WERI-Rb-1 (cell line): ENCODE measurements at regions not wholly inside any gene's neighbourhood (a gene's known extent, or its start where the extent isn't known, plus 50 kb on each side); places are given as distances from the start of the nearest gene placed in this dataset.
A peak's percentile ranks its signal among the peaks of the same experiment; 100 is the strongest.

ENCODE experiments used
- DNase-seq: peaks from one replicate; pipeline ENCODE4 v3.0.0-alpha.2; 2020
- H3K27ac ChIP-seq: fragments of 250-450 bp; sonication (Bioruptor Pico); 2 replicates; pipeline ENCODE4 v1.5.1; 2020; ENCODE audit warnings: mild to moderate bottlenecking, moderate library complexity
- H3K27me3 ChIP-seq: fragments of 250-450 bp; sonication (Bioruptor Pico); 2 replicates; pipeline ENCODE4 v1.5.1; 2021; ENCODE audit warnings: mild to moderate bottlenecking, low read depth, moderate library complexity; ENCODE audit not compliant: insufficient read depth, severe bottlenecking
- H3K36me3 ChIP-seq: fragments of 250-450 bp; sonication (Bioruptor Pico); 2 replicates; pipeline ENCODE4 v1.5.1; 2020; ENCODE audit warnings: mild to moderate bottlenecking, moderate library complexity
- H3K4me3 ChIP-seq: 2 replicates; pipeline ENCODE4 v1.5.1; 2011; ENCODE audit warnings: low read depth, mild to moderate bottlenecking, control low read depth, low read length
- H3K9me3 ChIP-seq: fragments of 250-450 bp; sonication (Bioruptor Pico); 2 replicates; pipeline ENCODE4 v1.5.1; 2021; ENCODE audit warnings: mild to moderate bottlenecking, moderate library complexity; ENCODE audit not compliant: severe bottlenecking
- TF ChIP-seq, protein P1 (sequence below): IDR thresholded peaks from 2 replicates; pipeline ENCODE4 v1.5.1; 2011; ENCODE audit warnings: low read depth, mild to moderate bottlenecking, control low read depth, inconsistent platforms, low read length

DNA sequence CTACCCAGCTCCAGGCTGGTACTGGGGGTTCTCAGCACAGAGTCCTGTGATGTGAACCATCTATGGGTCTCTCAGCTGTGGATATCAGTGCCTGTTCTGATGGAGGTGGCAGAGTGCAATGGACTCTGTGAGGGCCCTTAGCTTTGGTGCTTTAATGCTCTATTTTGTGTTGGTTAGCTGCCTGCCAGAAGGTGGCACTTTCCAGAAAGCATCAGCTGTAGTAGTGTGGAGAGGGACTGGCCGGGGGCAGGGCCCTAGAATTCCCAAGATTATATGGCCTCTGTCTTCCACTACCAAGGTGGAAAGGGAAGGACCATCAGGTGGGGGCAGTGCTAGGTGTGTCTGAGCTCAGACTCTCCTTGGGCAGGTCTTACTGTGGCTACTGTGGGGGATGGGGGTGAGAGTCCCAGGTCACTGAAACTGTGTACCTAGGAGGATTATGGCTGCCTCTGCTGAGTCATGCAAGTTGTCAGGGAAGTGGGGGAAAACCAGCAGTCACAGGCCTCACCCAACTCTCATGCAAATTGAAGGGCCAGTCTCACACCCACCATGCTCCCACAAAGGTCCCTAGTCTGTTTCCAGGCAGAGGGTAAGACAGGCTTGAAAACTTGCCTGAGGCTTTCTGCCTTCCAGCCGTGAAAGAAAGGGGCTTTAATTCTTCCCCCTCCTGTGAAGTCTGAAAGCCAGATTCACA, 878.1 kb downstream of the C12orf50 start:
- peak overlapping the region; percentile 39 for H3K27ac ChIP-seq
- no peaks in the 10 kb centered on the region for H3K9me3 ChIP-seq
- H3K27me3 ChIP-seq, result no peaks in the 10 kb centered on the region
- TF ChIP-seq, protein P1, sequence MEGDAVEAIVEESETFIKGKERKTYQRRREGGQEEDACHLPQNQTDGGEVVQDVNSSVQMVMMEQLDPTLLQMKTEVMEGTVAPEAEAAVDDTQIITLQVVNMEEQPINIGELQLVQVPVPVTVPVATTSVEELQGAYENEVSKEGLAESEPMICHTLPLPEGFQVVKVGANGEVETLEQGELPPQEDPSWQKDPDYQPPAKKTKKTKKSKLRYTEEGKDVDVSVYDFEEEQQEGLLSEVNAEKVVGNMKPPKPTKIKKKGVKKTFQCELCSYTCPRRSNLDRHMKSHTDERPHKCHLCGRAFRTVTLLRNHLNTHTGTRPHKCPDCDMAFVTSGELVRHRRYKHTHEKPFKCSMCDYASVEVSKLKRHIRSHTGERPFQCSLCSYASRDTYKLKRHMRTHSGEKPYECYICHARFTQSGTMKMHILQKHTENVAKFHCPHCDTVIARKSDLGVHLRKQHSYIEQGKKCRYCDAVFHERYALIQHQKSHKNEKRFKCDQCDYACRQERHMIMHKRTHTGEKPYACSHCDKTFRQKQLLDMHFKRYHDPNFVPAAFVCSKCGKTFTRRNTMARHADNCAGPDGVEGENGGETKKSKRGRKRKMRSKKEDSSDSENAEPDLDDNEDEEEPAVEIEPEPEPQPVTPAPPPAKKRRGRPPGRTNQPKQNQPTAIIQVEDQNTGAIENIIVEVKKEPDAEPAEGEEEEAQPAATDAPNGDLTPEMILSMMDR, result no peak
- peak; percentile 34 for DNase-seq
- no peaks in the 10 kb centered on the region for H3K36me3 ChIP-seq
- no peak overlapping the region for H3K4me3 ChIP-seq

GRCh38 chr12:87142342-87142741, 886.2 kb upstream of the MGAT4C start:
- H3K27ac ChIP-seq, result no peak overlapping the region
- TF ChIP-seq, protein P1, result no peak
- H3K36me3 ChIP-seq, result no peaks in the 10 kb centered on the region
- H3K27me3 ChIP-seq, result no peaks in the 10 kb centered on the region
- H3K9me3 ChIP-seq, result no peaks in the 10 kb centered on the region
- H3K4me3 ChIP-seq, result no peak overlapping the region
- no peak for DNase-seq

- no peak for DNase-seq
Observed at GRCh38 chr12:87141091-87141490, 884.9 kb upstream of the MGAT4C start.

DNA sequence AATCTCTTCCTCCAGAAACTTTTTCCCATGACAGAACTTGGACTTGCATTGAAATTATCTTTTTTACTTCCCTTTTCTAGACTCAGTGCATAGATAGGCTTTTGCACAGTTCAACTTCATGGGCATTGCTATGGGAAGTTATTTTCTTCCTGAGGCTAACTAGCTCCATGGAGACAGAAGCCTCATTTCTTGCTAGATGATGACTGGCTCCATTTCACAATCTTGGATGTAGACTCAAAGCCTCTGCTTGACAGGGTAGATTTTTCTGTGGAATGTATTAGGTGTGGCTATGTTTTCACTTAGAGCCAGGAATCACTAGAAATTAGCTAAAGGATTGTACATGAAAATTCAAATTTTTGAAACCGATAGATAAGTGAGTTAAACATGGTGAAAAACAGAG, 884.1 kb upstream of the MGAT4C start:
- no peaks in the 10 kb centered on the region for H3K36me3 ChIP-seq
- no peak overlapping the region for H3K27ac ChIP-seq
- H3K27me3 ChIP-seq, result no peaks in the 10 kb centered on the region
- no peak overlapping the region for H3K4me3 ChIP-seq
- TF ChIP-seq, protein P1, result no peak
- DNase-seq, result no peak
- H3K9me3 ChIP-seq, result no peaks in the 10 kb centered on the region

More at GRCh38 chr12:87141091-87141490, 884.9 kb upstream of the MGAT4C start:
- Histone ChIP-seq H3K27me3 (no peaks in the 10 kb centered on the region), H3K9me3 (no peaks in the 10 kb centered on the region), H3K36me3 (no peaks in the 10 kb centered on the region), H3K4me3 (no peak overlapping the region), H3K27ac (no peak overlapping the region)
- TF ChIP-seq, protein P1, result no peak

DNA sequence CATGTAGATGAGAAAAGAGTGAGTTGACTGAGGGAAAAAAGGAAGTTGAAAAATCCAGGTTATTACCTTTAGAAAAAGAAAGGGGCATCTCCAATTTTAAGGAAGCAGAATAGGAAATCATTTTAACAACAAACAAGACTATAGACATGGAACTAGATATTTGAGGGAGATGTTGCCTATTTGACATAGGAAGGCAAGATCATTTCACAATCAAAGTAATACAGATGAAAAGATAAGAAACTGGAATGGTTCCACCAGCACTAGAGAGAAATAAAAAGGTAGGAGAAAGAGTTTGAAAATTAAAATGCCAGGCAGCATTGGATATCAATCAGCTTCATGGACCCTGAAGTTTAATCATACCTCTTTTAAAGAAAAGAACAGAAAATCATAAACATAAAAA, 881.0 kb upstream of the MGAT4C start:
- no peaks in the 10 kb centered on the region for H3K27me3 ChIP-seq
- no peak for DNase-seq
- no peak overlapping the region for H3K27ac ChIP-seq
- no peak overlapping the region for H3K4me3 ChIP-seq
- H3K9me3 ChIP-seq, result no peaks in the 10 kb centered on the region
- TF ChIP-seq, protein P1, result no peak
- H3K36me3 ChIP-seq, result no peaks in the 10 kb centered on the region
